ENCODE measurements at regions not wholly inside any gene's neighbourhood (a gene's known extent, or its start where the extent isn't known, plus 50 kb on each side); places are given as distances from the start of the nearest gene placed in this dataset.
"Not testable (repeated sequence)": the region's sequence is repeated elsewhere in the genome, so short reads cannot be mapped to it uniquely, and the experiment has no call there.

- in situ Hi-C loops (cut with HindIII; ENCODE audit: low sequenced_read_pairs): no loop called here
These were observed 325.7 kb downstream of the DCDC2C start for GRCh38 chr2:4029081-4029480.

- in situ Hi-C loops (cut with HindIII; ENCODE audit: low sequenced_read_pairs): no loop called here
These were observed 336.5 kb downstream of the DCDC2C start for GRCh38 chr2:4039896-4040295.

GRCh38 chr2:4047961-4048891 is 344.9 kb downstream of the DCDC2C start:
- in situ Hi-C loops (cut with HindIII; ENCODE audit: low sequenced_read_pairs): no loop called here

- in situ Hi-C loops (cut with HindIII; ENCODE audit: low sequenced_read_pairs): no loop called here
These were observed 346.1 kb downstream of the DCDC2C start for GRCh38 chr2:4049463-4049862.

GRCh38 chr2:4053769-4054493 is 350.6 kb downstream of the DCDC2C start:
- in situ Hi-C loops (cut with HindIII; ENCODE audit: low sequenced_read_pairs): no loop called here

- in situ Hi-C loops (cut with HindIII; ENCODE audit: low sequenced_read_pairs): no loop called here
These were observed 362.8 kb downstream of the DCDC2C start for GRCh38 chr2:4066217-4066616.

- in situ Hi-C loops (cut with HindIII; ENCODE audit: low sequenced_read_pairs): no loop called here
These were observed 369.7 kb downstream of the DCDC2C start for GRCh38 chr2:4073026-4073569.

- in situ Hi-C loops (cut with HindIII; ENCODE audit: low sequenced_read_pairs): no loop called here
These were observed 373.6 kb downstream of the DCDC2C start for GRCh38 chr2:4077017-4077416.

GRCh38 chr2:4085186-4085585 is 381.8 kb downstream of the DCDC2C start:
- in situ Hi-C loops (cut with HindIII; ENCODE audit: low sequenced_read_pairs): no loop called here

- in situ Hi-C loops (cut with HindIII; ENCODE audit: low sequenced_read_pairs): no loop called here
These were observed 387.6 kb downstream of the DCDC2C start for GRCh38 chr2:4090668-4091630.

GRCh38 chr2:4091869-4092268 is 388.5 kb downstream of the DCDC2C start:
- in situ Hi-C loops (cut with HindIII; ENCODE audit: low sequenced_read_pairs): no loop called here

- in situ Hi-C loops (cut with HindIII; ENCODE audit: low sequenced_read_pairs): no loop called here
These were observed 391.4 kb downstream of the DCDC2C start for GRCh38 chr2:4094743-4095142.

- in situ Hi-C loops (cut with HindIII; ENCODE audit: low sequenced_read_pairs): no loop called here
These were observed 393.8 kb downstream of the DCDC2C start for GRCh38 chr2:4096978-4097766.

GRCh38 chr2:4098137-4098536 is 394.8 kb downstream of the DCDC2C start:
- in situ Hi-C loops (cut with HindIII; ENCODE audit: low sequenced_read_pairs): no loop called here

GRCh38 chr2:4101936-4102335 is 398.6 kb downstream of the DCDC2C start:
- in situ Hi-C loops (cut with HindIII; ENCODE audit: low sequenced_read_pairs): no loop called here

- in situ Hi-C loops (cut with HindIII; ENCODE audit: low sequenced_read_pairs): no loop called here
These were observed 403.8 kb downstream of the DCDC2C start for GRCh38 chr2:4107179-4107578.

GRCh38 chr2:4110273-4110672 is 406.9 kb downstream of the DCDC2C start:
- in situ Hi-C loops (cut with HindIII; ENCODE audit: low sequenced_read_pairs): no loop called here

- in situ Hi-C loops (cut with HindIII; ENCODE audit: low sequenced_read_pairs): not testable (repeated sequence)
These were observed 412.1 kb downstream of the DCDC2C start for GRCh38 chr2:4115435-4115834.

GRCh38 chr2:4122726-4123125 is 419.4 kb downstream of the DCDC2C start:
- in situ Hi-C loops (cut with HindIII; ENCODE audit: low sequenced_read_pairs): no loop called here

GRCh38 chr2:4130651-4131050 is 427.3 kb downstream of the DCDC2C start:
- in situ Hi-C loops (cut with HindIII; ENCODE audit: low sequenced_read_pairs): no loop called here

Measured in endothelial cell of hepatic sinusoid (primary cell).